Epithelial cell of prostate (primary cell): ENCODE measurements at regions not wholly inside any gene's neighbourhood (a gene's known extent, or its start where the extent isn't known, plus 50 kb on each side); places are given as distances from the start of the nearest gene placed in this dataset.
"Not testable (repeated sequence)": the region's sequence is repeated elsewhere in the genome, so short reads cannot be mapped to it uniquely, and the experiment has no call there.

Source experiments
- DNase-seq: peaks from one replicate; pipeline ENCODE4 v3.0.0-alpha.2; 2011; ENCODE audit warnings: low read depth, low spot score
- H3K27ac ChIP-seq: fragments of 450-650 bp; 2 replicates; pipeline ENCODE4 v1.5.1; 2017; ENCODE audit warnings: mild to moderate bottlenecking

GRCh38 chr2:136305517-136306192, 187.7 kb upstream of the CXCR4 start:
- H3K27ac ChIP-seq = no peak overlapping the region
- no peak for DNase-seq

- DNase-seq = no peak
- H3K27ac ChIP-seq = no peak overlapping the region
Measured at GRCh38 chr2:136301006-136301405, 183.1 kb upstream of the CXCR4 start.

GRCh38 chr2:136298631-136299030, 180.7 kb upstream of the CXCR4 start:
- DNase-seq = no peak
- H3K27ac ChIP-seq = no peak overlapping the region

- no peak for DNase-seq
- H3K27ac ChIP-seq = no peak overlapping the region
Measured at GRCh38 chr2:136297994-136298393, 180.0 kb upstream of the CXCR4 start.

- H3K27ac ChIP-seq = no peak overlapping the region
- DNase-seq = no peak
Measured at GRCh38 chr2:136297312-136297711, 179.4 kb upstream of the CXCR4 start.

- no peak overlapping the region for H3K27ac ChIP-seq
- no peak for DNase-seq
Measured at GRCh38 chr2:136295168-136295567, 177.2 kb upstream of the CXCR4 start.

GRCh38 chr2:136291871-136292270, 173.9 kb upstream of the CXCR4 start:
- no peak overlapping the region for H3K27ac ChIP-seq
- DNase-seq = no peak

GRCh38 chr2:136290326-136290725, 172.4 kb upstream of the CXCR4 start:
- DNase-seq = no peak

GRCh38 chr2:136288249-136288648, 170.3 kb upstream of the CXCR4 start:
- DNase-seq = no peak
- H3K27ac ChIP-seq = no peak overlapping the region

More at GRCh38 chr2:136290326-136290725, 172.4 kb upstream of the CXCR4 start:
- no peak overlapping the region for H3K27ac ChIP-seq

- H3K27ac ChIP-seq = no peak overlapping the region
- no peak for DNase-seq
Measured at GRCh38 chr2:136286423-136286822, 168.5 kb upstream of the CXCR4 start.

- DNase-seq = no peak
- H3K27ac ChIP-seq = no peak overlapping the region
Measured at GRCh38 chr2:136284226-136285119, 166.5 kb upstream of the CXCR4 start.

GRCh38 chr2:136282251-136282650, 164.3 kb upstream of the CXCR4 start:
- no peak for DNase-seq

GRCh38 chr2:136281281-136282114, 163.5 kb upstream of the CXCR4 start:
- H3K27ac ChIP-seq = no peak overlapping the region
- DNase-seq = no peak

More at GRCh38 chr2:136282251-136282650, 164.3 kb upstream of the CXCR4 start:
- H3K27ac ChIP-seq = no peak overlapping the region

GRCh38 chr2:136266346-136266745, 148.4 kb upstream of the CXCR4 start:
- not testable (repeated sequence) for DNase-seq

GRCh38 chr2:136259551-136259950, 141.6 kb upstream of the CXCR4 start:
- DNase-seq = no peak
- H3K27ac ChIP-seq = no peak overlapping the region

More at GRCh38 chr2:136266346-136266745, 148.4 kb upstream of the CXCR4 start:
- not testable (repeated sequence) for H3K27ac ChIP-seq

GRCh38 chr2:136257893-136258292, 139.9 kb upstream of the CXCR4 start:
- H3K27ac ChIP-seq = no peak overlapping the region
- no peak for DNase-seq

GRCh38 chr2:136255648-136256461, 137.9 kb upstream of the CXCR4 start:
- no peak for DNase-seq

GRCh38 chr2:136255127-136255526, 137.2 kb upstream of the CXCR4 start:
- H3K27ac ChIP-seq = no peak overlapping the region
- no peak for DNase-seq

More at GRCh38 chr2:136255648-136256461, 137.9 kb upstream of the CXCR4 start:
- H3K27ac ChIP-seq = no peak overlapping the region

- H3K27ac ChIP-seq = no peak overlapping the region
- no peak for DNase-seq
Measured at GRCh38 chr2:136254681-136255080, 136.7 kb upstream of the CXCR4 start.
